SU-DHL-6 (cell line): ENCODE measurements at regions not wholly inside any gene's neighbourhood (a gene's known extent, or its start where the extent isn't known, plus 50 kb on each side); places are given as distances from the start of the nearest gene placed in this dataset.

ENCODE experiments used
- EZH2phosphoT487 ChIP-seq: fragments of 200-600 bp; sonication (generic), shearing (Covaris generic); conservative IDR thresholded peaks from 2 replicates; pipeline ENCODE4 v1.6.1; 2018; ENCODE audit warnings: mild to moderate bottlenecking, antibody characterized with exemption, low read length, moderate library complexity, mixed read lengths
- TF ChIP-seq, protein P1 (sequence below): fragments of 200-600 bp; sonication (generic); IDR thresholded peaks from one replicate; pipeline ENCODE4 v1.5.1; 2017; ENCODE audit warnings: antibody characterized with exemption, mild to moderate bottlenecking, low read length, moderate library complexity; ENCODE audit not compliant: insufficient read depth, poor library complexity, severe bottlenecking

DNA sequence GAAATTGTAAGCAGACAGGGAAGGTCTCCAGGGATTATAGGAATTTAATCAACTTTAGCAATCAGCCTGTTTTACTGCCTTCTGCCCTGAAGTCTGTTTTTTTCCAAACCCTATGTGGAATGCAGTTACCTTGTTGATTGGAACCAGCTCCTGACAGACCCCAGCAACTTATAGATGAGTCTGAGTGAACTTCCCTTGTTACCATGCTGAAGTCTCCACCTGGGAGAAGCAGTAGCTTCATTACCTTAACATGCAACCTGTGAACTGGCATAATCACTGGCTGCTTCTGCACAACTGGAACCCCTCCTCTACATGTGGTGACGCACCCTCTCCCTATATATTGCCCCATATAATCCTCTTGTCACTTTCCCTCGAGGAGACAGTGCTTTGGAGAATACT lies 226.3 kb upstream of the SPOPL start:
- TF ChIP-seq, protein P1, sequence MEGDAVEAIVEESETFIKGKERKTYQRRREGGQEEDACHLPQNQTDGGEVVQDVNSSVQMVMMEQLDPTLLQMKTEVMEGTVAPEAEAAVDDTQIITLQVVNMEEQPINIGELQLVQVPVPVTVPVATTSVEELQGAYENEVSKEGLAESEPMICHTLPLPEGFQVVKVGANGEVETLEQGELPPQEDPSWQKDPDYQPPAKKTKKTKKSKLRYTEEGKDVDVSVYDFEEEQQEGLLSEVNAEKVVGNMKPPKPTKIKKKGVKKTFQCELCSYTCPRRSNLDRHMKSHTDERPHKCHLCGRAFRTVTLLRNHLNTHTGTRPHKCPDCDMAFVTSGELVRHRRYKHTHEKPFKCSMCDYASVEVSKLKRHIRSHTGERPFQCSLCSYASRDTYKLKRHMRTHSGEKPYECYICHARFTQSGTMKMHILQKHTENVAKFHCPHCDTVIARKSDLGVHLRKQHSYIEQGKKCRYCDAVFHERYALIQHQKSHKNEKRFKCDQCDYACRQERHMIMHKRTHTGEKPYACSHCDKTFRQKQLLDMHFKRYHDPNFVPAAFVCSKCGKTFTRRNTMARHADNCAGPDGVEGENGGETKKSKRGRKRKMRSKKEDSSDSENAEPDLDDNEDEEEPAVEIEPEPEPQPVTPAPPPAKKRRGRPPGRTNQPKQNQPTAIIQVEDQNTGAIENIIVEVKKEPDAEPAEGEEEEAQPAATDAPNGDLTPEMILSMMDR, result no peak
- TF ChIP-seq EZH2phosphoT487, result no peak
